ENCODE measurements at regions not wholly inside any gene's neighbourhood (a gene's known extent, or its start where the extent isn't known, plus 50 kb on each side); places are given as distances from the start of the nearest gene placed in this dataset.

DNA sequence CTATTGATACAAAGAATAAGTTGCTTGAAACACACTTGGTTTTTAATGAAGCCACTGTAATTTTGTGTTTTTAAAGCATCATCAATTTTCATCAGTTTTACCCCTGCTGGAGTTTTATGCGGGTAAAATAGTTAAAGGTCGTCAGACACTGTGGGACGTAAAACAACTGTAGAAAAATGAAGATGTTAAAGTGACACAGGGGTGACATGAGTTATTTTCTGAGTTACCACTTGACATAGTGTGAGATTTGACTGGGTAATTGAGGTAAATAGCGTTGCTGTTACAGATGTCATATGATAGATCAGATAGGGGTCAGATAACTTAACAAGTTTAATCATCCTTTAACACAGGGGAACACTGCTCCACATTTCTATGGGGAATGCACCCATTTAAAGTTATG is 297.6 kb downstream of the CHL1 start:
- TF ChIP-seq, protein P1, sequence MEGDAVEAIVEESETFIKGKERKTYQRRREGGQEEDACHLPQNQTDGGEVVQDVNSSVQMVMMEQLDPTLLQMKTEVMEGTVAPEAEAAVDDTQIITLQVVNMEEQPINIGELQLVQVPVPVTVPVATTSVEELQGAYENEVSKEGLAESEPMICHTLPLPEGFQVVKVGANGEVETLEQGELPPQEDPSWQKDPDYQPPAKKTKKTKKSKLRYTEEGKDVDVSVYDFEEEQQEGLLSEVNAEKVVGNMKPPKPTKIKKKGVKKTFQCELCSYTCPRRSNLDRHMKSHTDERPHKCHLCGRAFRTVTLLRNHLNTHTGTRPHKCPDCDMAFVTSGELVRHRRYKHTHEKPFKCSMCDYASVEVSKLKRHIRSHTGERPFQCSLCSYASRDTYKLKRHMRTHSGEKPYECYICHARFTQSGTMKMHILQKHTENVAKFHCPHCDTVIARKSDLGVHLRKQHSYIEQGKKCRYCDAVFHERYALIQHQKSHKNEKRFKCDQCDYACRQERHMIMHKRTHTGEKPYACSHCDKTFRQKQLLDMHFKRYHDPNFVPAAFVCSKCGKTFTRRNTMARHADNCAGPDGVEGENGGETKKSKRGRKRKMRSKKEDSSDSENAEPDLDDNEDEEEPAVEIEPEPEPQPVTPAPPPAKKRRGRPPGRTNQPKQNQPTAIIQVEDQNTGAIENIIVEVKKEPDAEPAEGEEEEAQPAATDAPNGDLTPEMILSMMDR (IDR thresholded peaks at IDR 0.05) = no peak
- Mint-ChIP-seq H3K27me3 (ENCODE audit: low read depth) (no peaks in the 10 kb centered on the region), H3K9me3 (ENCODE audit: low read depth) (peaks cover 6% of the 10 kb centered on the region), H3K36me3 (ENCODE audit: low read depth) (no peaks in the 10 kb centered on the region), H3K27ac (ENCODE audit: unreplicated experiment) (no peak overlapping the region), H3K4me3 (ENCODE audit: unreplicated experiment) (no peak overlapping the region), H3K4me1 (ENCODE audit: low read depth) (no peaks in the 10 kb centered on the region)
- no peak for DNase-seq (ENCODE audit: low spot score)

DNA sequence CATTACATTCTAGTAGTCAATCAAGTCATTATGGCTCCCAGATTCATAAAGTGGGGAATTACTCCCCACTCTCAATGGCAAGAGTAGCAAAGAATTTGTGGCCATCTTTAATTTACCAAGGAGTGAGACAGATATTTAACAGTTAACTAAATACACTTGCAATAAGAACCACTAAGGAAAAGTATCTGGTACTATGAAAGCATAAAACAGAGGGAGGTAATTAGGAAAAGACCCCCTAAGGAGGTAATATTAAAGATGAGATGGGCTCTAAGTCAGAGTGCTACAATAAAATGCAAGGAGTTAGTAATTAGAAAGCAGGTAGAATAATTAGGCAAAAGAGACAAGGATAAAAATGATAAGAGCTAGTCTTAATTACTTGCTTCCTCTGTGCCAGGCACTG is 301.9 kb downstream of the CHL1 start:
- H3K9me3 Mint-ChIP-seq (ENCODE audit: low read depth) = peaks cover 3% of the 10 kb centered on the region
- H3K4me1 Mint-ChIP-seq (ENCODE audit: low read depth) = no peaks in the 10 kb centered on the region
- TF ChIP-seq, protein P1 (IDR thresholded peaks at IDR 0.05) = no peak
- H3K4me3 Mint-ChIP-seq (ENCODE audit: unreplicated experiment) = no peak overlapping the region
- H3K36me3 Mint-ChIP-seq (ENCODE audit: low read depth) = no peaks in the 10 kb centered on the region
- no peak overlapping the region for H3K27ac Mint-ChIP-seq (ENCODE audit: unreplicated experiment)
- no peaks in the 10 kb centered on the region for H3K27me3 Mint-ChIP-seq (ENCODE audit: low read depth)
- no peak for DNase-seq (ENCODE audit: low spot score)

DNA sequence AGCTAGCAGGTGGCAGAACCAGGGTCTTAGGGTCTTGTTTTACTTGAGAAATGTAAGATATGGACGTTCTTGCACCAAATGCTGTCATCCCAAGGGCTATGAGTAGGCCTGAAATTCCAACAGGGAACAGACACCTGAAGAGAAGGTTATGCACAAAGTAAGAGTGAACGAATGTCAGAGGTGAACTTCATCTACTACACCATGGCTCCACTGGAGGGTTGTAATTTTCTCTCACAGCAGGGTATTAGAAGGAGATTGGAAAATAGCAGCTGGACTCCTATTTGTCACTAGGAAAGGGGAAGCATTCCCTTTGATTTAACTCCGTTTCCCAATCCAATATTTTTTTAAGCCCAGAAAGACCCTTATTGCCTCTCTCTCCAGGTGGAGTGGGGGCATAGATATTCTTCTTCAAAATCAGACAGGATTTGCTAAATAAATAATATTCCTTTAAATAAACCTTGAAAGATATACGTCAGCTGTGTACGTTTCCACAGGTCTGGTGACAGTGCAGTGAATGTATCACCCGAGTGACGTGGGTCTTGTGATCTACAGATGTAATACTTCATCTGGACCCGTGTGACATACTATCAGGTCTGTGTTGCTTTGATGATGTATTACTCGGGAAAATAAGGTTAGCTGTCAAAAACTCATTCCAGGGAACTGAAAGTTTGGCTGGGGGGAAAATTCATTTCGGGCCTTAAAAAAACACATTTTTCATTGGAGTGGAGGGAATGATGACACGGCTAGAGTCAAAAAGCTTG is 302.6 kb downstream of the CHL1 start:
- Mint-ChIP-seq H3K4me1 (ENCODE audit: low read depth) (no peaks in the 10 kb centered on the region), H3K36me3 (ENCODE audit: low read depth) (no peaks in the 10 kb centered on the region), H3K27ac (ENCODE audit: unreplicated experiment) (no peak overlapping the region), H3K27me3 (ENCODE audit: low read depth) (no peaks in the 10 kb centered on the region), H3K4me3 (ENCODE audit: unreplicated experiment) (no peak overlapping the region), H3K9me3 (ENCODE audit: low read depth) (peaks cover 1% of the 10 kb centered on the region)
- TF ChIP-seq, protein P1 (IDR thresholded peaks at IDR 0.05) = no peak
- DNase-seq (ENCODE audit: low spot score) = no peak

DNA sequence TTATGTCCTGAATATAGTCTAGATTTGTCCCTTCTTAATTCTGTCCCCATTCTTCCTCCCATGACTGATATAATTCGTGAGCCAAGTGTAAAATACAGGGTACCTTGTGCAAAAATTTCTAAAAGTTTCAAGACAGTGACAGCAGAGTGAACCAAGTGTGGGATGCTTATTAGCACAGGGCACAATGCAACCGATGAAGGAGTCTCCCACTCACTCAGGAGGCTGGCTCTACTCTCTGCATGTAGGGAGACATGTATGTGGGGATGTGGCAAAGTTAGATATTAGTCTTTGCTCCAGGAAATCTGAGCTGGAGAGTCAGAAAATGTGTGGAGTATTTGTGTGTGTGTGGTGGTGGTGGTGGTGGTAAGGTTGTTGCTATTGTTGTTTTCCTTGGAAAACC is 305.9 kb downstream of the CHL1 start:
- no peak overlapping the region for H3K4me3 Mint-ChIP-seq (ENCODE audit: unreplicated experiment)
- H3K4me1 Mint-ChIP-seq (ENCODE audit: low read depth) = no peaks in the 10 kb centered on the region
- H3K9me3 Mint-ChIP-seq (ENCODE audit: low read depth) = peaks cover under 1% of the 10 kb centered on the region
- H3K36me3 Mint-ChIP-seq (ENCODE audit: low read depth) = no peaks in the 10 kb centered on the region
- H3K27me3 Mint-ChIP-seq (ENCODE audit: low read depth) = no peaks in the 10 kb centered on the region
- DNase-seq (ENCODE audit: low spot score) = no peak
- TF ChIP-seq, protein P1 (IDR thresholded peaks at IDR 0.05) = no peak
- H3K27ac Mint-ChIP-seq (ENCODE audit: unreplicated experiment) = no peak overlapping the region

DNA sequence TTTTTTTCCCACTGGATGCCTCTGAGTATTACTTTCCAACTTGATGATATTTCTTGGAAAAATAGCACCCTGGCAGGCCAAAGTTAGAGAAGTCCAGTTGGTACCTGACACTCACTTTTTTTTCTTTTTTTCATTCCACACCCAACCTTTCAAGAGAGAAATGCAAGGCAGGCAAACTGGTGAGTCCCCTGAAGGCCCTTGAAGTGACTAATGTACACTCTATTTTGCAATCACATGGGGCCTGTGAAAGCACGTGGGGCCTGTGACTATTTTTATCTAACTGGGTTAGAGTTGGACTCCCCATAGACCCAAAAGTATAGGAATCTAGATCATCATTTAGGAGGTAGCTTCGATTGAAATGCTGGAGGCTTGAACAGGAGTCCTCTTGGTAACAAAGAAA is 316.7 kb downstream of the CHL1 start:
- Mint-ChIP-seq H3K4me1 (ENCODE audit: low read depth) (no peaks in the 10 kb centered on the region), H3K9me3 (ENCODE audit: low read depth) (peaks cover 16% of the 10 kb centered on the region), H3K27ac (ENCODE audit: unreplicated experiment) (no peak overlapping the region), H3K27me3 (ENCODE audit: low read depth) (no peaks in the 10 kb centered on the region), H3K4me3 (ENCODE audit: unreplicated experiment) (no peak overlapping the region), H3K36me3 (ENCODE audit: low read depth) (no peaks in the 10 kb centered on the region)
- TF ChIP-seq, protein P1 (IDR thresholded peaks at IDR 0.05) = no peak
- DNase-seq (ENCODE audit: low spot score) = no peak
